Endodermal cell (in vitro differentiated cells): ENCODE measurements at regions not wholly inside any gene's neighbourhood (a gene's known extent, or its start where the extent isn't known, plus 50 kb on each side); places are given as distances from the start of the nearest gene placed in this dataset.
A peak's percentile ranks its signal among the peaks of the same experiment; 100 is the strongest.

Source experiments
- DNase-seq: peaks from one replicate; pipeline ENCODE4 v3.0.0-alpha.2; 2017
- H3K27ac ChIP-seq: 2 replicates; pipeline ENCODE4 v1.5.1; 2013; ENCODE audit warnings: mild to moderate bottlenecking, low read depth, low read length, moderate library complexity
- H3K27me3 ChIP-seq: 2 replicates; pipeline ENCODE4 v1.6.1; 2013; ENCODE audit warnings: mild to moderate bottlenecking, low read length, moderate library complexity; ENCODE audit not compliant: insufficient read depth, control insufficient read depth, poor library complexity, severe bottlenecking
- H3K36me3 ChIP-seq: 2 replicates; pipeline ENCODE4 v1.7.0; 2013; ENCODE audit warnings: mild to moderate bottlenecking, low read length, moderate library complexity; ENCODE audit not compliant: control insufficient read depth, insufficient read depth
- H3K4me1 ChIP-seq: one replicate; pipeline ENCODE4 v1.7.0; 2013; ENCODE audit warnings: low read length; ENCODE audit not compliant: control insufficient read depth, insufficient read depth
- H3K4me3 ChIP-seq: 2 replicates; pipeline ENCODE4 v1.5.1; 2013; ENCODE audit warnings: mild to moderate bottlenecking, low read length, moderate library complexity
- H3K9ac ChIP-seq: 2 replicates; pipeline ENCODE4 v1.6.1; 2013; ENCODE audit warnings: mild to moderate bottlenecking, low read length, moderate library complexity; ENCODE audit not compliant: poor library complexity, severe bottlenecking; ENCODE audit errors: extremely low read depth
- H3K9me3 ChIP-seq: 2 replicates; pipeline ENCODE4 v1.6.1; 2013; ENCODE audit warnings: mild to moderate bottlenecking, low read length, moderate library complexity; ENCODE audit not compliant: control insufficient read depth
- H3K27ac Mint-ChIP-seq: 2 replicates; pipeline ENCODE4 v1.8.0; 2020; ENCODE audit warnings: mixed read lengths
- H3K27me3 Mint-ChIP-seq: 2 replicates; pipeline ENCODE4 v1.8.0; 2021; ENCODE audit warnings: mild to moderate bottlenecking, mixed read lengths; ENCODE audit not compliant: insufficient read depth
- H3K36me3 Mint-ChIP-seq: 2 replicates; pipeline ENCODE4 v1.8.0; 2020; ENCODE audit warnings: low read depth, mixed read lengths
- H3K4me1 Mint-ChIP-seq: 2 replicates; pipeline ENCODE4 v1.8.0; 2020; ENCODE audit warnings: mixed read lengths
- H3K4me3 Mint-ChIP-seq: 2 replicates; pipeline ENCODE4 v1.8.0; 2020; ENCODE audit warnings: mild to moderate bottlenecking, moderate library complexity, mixed read lengths
- H3K9me3 Mint-ChIP-seq: 2 replicates; pipeline ENCODE4 v1.8.0; 2020; ENCODE audit warnings: mild to moderate bottlenecking, mixed read lengths
- CTCF ChIP-seq: fragments of 200-600 bp; sonication (generic); conservative IDR thresholded peaks from 2 replicates; pipeline ENCODE4 v1.5.0; 2021; ENCODE audit warnings: antibody characterized with exemption, mild to moderate bottlenecking
- WGBS, 2 experiments: methylation state at CpG; one replicate each; pipeline versions ENCODE4 v1.1.5 to v1.1.7; 2013; ENCODE audit warnings: missing lambda C conversion rate in 2 of 2, mixed read lengths in 1 of 2; ENCODE audit not compliant: insufficient coverage in 1 of 2, insufficient read length in 1 of 2; 5-methylcytosine and 5-hydroxymethylcytosine counted together

- H3K4me1 ChIP-seq = no peaks in the 10 kb centered on the region
- 95 to 96% methylated on average over 3 to 4 of the region's 4 CpGs for WGBS, 2 experiments
- H3K9ac ChIP-seq = no peak overlapping the region
- H3K27ac Mint-ChIP-seq = no peak overlapping the region
- H3K36me3 ChIP-seq = no peaks in the 10 kb centered on the region
- no peaks in the 10 kb centered on the region for H3K27me3 ChIP-seq
- H3K4me3 ChIP-seq = no peak overlapping the region
- no peaks in the 10 kb centered on the region for H3K9me3 ChIP-seq
- no peak overlapping the region for H3K4me3 Mint-ChIP-seq
- H3K27ac ChIP-seq = no peak overlapping the region
- peaks cover 18% of the 10 kb centered on the region for H3K4me1 Mint-ChIP-seq
- TF ChIP-seq CTCF = no peak
- no peaks in the 10 kb centered on the region for H3K27me3 Mint-ChIP-seq
- DNase-seq = no peak
- no peaks in the 10 kb centered on the region for H3K9me3 Mint-ChIP-seq
- no peaks in the 10 kb centered on the region for H3K36me3 Mint-ChIP-seq
Observed at GRCh38 chr2:5364361-5364760, 327.8 kb upstream of the SOX11 start.

GRCh38 chr2:5365871-5366461, 326.2 kb upstream of the SOX11 start:
- Histone ChIP-seq H3K27me3 (no peaks in the 10 kb centered on the region), H3K36me3 (no peaks in the 10 kb centered on the region), H3K9me3 (no peaks in the 10 kb centered on the region), H3K27ac (no peak overlapping the region), H3K9ac (no peak overlapping the region), H3K4me3 (no peak overlapping the region), H3K4me1 (no peaks in the 10 kb centered on the region)
- WGBS, 2 experiments = 28 to 36% methylated on average over 7 to 20 of the region's 20 CpGs
- H3K4me3 Mint-ChIP-seq = no peak overlapping the region
- no peaks in the 10 kb centered on the region for H3K36me3 Mint-ChIP-seq
- peaks cover 18% of the 10 kb centered on the region for H3K4me1 Mint-ChIP-seq
- DNase-seq = peak; percentile 95
- TF ChIP-seq CTCF = peak; percentile 97
- no peaks in the 10 kb centered on the region for H3K9me3 Mint-ChIP-seq
- no peaks in the 10 kb centered on the region for H3K27me3 Mint-ChIP-seq
- no peak overlapping the region for H3K27ac Mint-ChIP-seq

GRCh38 chr2:5367321-5367720, 324.9 kb upstream of the SOX11 start:
- H3K36me3 ChIP-seq = no peaks in the 10 kb centered on the region
- no peak overlapping the region for H3K27ac ChIP-seq
- H3K27me3 Mint-ChIP-seq = no peaks in the 10 kb centered on the region
- H3K4me1 ChIP-seq = no peaks in the 10 kb centered on the region
- DNase-seq = no peak
- no peak overlapping the region for H3K4me3 ChIP-seq
- no peak overlapping the region for H3K4me3 Mint-ChIP-seq
- TF ChIP-seq CTCF = no peak
- H3K4me1 Mint-ChIP-seq = peaks cover 23% of the 10 kb centered on the region
- H3K27me3 ChIP-seq = no peaks in the 10 kb centered on the region
- 84% methylated on average over 4 to 6 of the region's 6 CpGs for WGBS, 2 experiments
- no peaks in the 10 kb centered on the region for H3K36me3 Mint-ChIP-seq
- H3K9me3 ChIP-seq = no peaks in the 10 kb centered on the region
- H3K9ac ChIP-seq = no peak overlapping the region
- H3K27ac Mint-ChIP-seq = no peak overlapping the region
- no peaks in the 10 kb centered on the region for H3K9me3 Mint-ChIP-seq
